ENCODE measurements at regions not wholly inside any gene's neighbourhood (a gene's known extent, or its start where the extent isn't known, plus 50 kb on each side); places are given as distances from the start of the nearest gene placed in this dataset.
"Not testable (repeated sequence)": the region's sequence is repeated elsewhere in the genome, so short reads cannot be mapped to it uniquely, and the experiment has no call there.

DNA sequence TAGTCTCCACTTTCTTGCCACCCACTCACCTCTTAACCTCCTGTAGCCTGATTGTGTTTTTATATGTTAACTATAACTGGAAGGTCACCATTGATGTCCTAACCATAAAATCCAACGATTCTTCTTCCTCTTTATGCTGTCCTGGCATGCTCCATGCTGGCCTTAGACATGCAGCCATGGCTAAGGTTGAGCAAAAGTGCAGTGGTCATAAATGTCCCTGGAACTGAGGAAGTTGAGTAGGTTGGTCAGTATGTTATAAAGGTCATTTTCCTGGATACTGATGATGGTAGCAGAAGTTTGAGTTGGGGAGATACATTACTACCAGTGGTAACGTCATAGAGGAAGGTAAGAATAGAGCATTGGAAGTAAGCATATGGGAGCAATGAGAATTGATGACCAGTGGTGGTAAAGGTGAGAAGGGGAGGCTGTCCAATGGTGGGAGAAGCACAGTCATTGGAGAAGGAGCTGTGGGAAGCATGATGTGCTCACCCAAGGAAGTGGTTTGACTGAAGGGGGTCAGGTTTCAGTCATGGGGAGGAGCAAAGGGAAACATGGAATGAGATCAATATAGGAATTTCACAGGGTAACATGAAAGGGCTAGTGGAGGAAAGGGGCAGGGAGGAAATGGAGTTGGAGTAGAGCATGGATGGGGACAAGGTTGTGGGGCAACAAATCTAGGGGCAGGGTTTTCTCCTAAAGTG, 240.8 kb downstream of the DACT1 start:
- no peak for FAIRE-seq
- DNase-seq (ENCODE audit: low spot score) = no peak

DNA sequence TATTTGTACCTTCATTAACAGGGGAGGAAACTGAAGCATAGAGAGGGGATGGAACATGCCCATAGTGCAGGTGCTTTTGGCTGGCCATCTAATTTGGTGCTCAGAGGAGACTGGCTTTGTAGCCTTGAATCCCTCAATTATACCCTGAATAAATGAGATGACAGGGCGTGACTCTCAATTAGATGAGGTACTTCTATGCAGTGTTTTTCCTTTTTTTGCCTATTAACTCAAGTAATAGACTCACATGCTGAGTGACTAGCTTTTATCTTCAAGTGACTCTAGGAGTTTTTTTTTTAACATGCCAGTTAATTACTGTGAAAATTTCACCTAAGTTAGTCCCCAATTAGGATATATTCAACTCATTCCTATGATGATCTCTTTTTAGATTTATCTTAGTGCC, 243.7 kb downstream of the DACT1 start:
- DNase-seq (ENCODE audit: low spot score) (no peak), FAIRE-seq (no peak)

DNA sequence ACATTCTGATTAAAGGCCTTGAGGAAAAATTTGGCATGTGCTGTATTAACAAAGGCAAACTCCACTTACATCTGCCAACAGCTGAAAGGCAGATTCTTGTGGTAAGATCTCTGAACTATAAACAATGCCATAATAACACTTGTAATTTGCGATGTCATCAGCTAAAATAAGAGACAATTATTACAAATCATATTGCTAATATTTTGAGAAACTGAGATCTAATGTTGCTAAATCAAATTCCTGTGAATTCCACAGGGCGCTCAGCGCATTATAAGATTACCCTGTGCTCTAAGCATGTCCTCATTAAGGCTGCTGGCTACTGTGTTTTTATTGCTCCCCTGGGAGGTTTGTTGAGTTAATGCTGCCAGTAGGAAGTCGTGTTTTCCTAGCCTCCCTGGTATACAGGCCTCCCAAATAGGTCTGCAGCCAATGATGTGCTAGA, 244.8 kb downstream of the DACT1 start:
- DNase-seq (ENCODE audit: low spot score) (no peak), FAIRE-seq (no peak)

DNA sequence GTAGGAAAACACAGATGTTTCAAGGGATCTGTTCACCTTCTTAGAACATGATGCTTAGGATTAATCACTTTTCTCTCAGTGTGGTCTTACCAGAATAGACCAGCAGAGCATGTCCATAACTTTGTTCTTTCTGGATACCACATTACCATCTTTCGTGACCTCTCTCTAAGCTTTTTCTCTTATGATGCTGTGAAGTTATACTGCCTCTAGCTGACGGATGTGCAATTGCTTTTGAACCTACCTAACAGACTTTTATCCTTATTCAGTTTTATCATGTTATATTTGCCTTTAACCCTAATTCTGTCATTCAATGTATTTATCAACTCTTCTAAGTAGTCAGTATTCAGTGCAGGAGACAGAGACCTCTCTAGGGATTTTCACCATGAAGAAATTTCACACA, 246.7 kb downstream of the DACT1 start:
- no peak for FAIRE-seq
- no peak for DNase-seq (ENCODE audit: low spot score)

DNA sequence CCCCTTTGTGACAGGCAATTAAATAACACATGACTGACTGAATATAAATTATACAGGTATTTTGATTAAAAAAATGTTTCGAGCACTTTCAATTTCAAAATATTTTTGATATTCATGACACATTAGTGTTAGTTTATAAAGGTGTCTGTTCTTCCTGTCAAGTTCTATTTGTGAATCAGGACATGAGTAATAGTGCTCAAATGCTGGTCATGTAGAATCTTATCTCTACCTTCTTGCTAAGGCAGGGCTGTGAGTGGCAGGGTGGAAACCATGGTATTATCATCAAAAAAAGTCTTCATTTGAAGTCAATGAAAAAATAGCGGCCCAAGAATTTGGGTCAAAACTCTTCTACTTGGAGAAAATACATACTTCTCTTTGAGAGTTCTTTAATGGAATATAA, 250.2 kb downstream of the DACT1 start:
- FAIRE-seq (no peak), DNase-seq (ENCODE audit: low spot score) (no peak)

DNA sequence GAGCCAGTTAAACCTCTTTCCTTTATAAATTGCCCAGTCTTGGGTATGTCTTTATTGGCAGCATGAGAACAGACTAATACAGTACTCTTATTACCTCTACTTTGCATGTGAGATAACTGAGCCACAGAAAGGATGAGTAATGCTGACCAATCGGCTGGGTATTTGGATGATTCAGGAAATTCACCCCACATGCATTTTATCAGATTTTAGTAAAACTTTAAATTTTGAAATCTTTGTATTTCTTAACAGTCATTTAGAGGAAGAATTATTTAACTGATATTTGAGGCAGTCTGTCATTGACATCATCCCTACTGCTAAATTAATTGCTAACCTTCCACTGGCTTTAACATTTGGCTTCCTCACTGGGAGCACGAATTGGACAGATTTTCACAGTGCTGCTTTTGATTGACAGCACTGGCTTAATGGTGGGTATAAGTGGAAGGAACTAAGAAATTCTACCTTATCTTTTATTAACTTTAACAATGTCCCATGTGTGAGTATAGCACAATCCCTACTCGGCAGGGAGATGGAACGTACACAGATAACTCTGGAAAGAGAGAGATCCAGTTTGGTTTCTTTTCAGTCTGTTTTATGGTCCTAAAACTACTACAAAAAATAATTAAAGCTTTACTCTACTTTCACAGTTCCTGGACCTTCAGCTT, 261.0 kb downstream of the DACT1 start:
- peak; percentile 87 for DNase-seq (ENCODE audit: low spot score)
- peak; percentile 97 for FAIRE-seq

DNA sequence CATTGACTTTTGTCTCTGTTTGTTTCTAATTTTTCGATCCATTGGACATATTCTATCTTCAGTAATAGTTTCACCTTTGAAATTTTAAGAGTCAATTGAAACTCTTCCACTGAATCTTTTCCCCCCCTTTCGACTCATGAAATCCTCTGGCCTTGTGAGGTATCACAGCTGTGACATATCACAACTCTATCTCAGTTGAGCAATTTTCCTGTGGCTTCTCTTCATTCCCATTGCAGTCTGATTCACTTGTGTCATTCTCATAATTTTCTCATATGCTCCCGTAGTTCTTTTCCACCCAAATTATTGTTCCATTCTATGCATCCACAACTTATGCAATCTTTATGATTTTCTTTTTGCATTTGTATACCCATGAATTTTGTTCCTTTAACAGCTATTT, 261.6 kb downstream of the DACT1 start:
- DNase-seq (ENCODE audit: low spot score) (peak; percentile 64), FAIRE-seq (peak; percentile 81)

DNA sequence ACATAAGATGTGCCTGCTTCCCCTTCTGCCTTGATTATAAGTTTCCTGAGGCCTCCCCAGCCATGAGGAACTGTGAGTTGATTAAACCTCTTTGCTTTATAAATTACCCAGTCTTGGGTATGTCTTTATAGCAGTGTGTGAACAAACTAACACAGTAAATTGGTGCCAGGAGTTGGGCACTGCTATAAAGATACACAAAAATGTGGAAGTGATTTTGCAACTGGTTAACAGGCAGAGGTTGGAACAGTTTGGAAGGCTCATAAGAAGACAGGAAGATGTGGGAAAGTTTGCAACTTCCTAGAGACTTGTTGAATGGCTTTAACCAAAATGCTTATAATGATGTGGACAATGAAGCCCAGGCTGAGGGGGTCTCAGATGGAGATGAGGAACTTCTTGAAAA, 264.1 kb downstream of the DACT1 start:
- DNase-seq (ENCODE audit: low spot score) = no peak
- FAIRE-seq = no peak

DNA sequence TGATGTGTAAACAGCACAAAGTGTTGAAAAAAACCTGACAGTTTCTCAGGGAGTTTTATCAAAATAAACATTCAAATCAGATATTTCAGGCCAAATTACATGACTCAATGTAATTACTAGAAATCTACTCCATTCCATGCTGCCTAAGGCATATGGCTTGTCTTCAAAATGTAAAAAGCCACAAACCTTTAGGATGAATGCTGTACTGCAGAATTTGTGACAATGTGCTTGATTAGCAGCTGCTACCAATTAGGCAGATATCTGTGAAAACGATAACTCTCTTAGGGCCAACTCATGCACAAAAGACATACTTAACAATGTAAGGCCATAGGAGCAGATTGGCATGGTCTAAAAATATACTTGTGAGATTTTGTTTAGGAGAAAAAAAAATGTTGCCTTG, 267.0 kb downstream of the DACT1 start:
- DNase-seq (ENCODE audit: low spot score) (no peak), FAIRE-seq (no peak)

DNA sequence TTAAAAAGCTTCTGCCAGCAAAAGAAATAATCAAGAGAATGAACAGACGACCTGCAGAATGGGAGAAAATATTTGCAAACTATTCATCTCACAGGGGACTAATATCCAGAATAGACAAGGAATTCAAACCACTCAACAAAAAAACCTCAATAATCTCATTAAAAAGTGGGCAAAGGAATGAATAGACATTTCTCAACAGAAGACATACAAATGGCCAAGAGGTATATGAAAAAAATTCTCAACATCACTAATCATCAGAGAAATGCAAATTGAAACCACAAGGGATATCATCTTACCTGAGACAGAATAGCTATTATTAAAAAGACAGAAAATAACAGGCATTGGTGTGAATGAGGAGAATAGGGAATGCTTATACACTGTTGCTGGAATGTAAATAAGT, 270.0 kb downstream of the DACT1 start:
- DNase-seq (ENCODE audit: low spot score) (no peak), FAIRE-seq (no peak)

DNA sequence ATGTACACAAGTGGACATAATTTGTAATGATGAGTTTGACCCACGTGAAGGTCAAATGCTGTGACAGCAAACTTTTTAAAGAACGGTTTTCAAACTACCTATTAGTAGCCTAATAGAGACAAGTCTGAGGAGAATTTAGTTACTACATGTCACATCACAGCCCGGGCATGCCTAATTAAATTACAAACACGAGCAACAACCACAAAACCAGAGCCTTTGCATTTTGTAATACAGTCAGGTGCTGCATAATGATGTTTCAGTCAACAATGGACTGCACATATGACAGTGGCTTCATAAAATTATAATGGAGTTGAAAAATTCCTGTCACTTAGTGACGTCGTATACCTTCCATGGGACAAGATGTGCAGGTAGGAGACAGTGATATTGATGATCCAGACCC, 274.5 kb downstream of the DACT1 start:
- DNase-seq (ENCODE audit: low spot score) (no peak), FAIRE-seq (no peak)

DNA sequence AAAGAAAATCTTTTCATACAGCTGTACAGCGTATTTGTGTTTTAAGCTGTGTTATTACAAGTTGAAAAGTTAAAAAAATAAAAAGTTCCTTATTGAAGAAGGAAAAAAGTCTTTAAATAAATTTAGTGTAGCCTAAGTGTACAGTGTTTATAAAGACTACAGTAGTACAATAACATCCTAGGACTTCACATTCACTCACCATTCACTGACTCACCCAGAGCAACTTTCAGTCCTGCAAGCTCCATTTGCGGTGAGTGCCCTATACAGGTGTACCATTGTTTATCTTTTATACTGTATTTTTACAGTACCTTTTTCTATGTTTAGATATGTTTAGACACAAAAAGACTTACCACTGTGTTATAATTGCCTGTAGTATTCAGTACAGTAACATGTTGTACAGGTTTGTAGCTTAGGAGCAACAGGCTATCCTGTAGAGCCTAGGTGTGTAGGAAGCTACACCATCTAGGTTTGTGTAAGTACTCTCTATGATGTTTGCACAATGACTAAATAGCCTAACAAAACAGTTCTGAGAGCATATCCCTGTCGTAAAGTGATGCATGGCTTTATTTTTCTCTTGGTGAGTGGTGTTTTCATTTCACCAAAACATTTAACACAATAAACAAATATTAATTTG, 275.2 kb downstream of the DACT1 start:
- no peak for DNase-seq (ENCODE audit: low spot score)

DNA sequence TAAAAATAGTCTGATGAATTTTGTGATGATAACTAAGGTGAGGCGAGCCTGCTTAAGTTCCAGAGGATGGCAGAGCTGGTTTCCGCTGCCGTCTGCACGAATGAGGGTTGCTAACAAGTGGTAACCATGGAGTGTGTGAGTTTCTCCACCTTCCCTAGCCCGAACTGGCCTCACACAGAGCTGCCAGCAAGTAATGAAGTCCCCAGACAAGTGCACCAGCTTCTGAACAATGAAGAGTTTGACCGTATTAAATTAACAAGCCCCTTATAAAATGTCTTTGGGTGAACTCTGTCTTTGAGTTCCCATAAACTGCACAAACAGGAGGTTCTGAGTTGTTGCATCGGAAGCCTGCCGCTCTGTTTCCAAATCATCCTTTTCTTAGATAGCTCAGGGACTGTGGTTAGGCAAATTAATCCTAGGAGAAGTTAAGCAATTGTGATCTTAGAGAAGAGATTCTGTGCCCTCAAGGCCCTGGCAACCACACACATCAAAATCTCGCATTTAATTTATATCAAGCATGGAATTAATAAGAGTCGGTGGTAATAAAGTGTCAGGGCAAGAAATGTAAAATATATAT, 274.1 kb upstream of the DAAM1 start:
- DNase-seq (ENCODE audit: low spot score) (no peak), FAIRE-seq (no peak)

More for the DNA sequence above, 275.2 kb downstream of the DACT1 start:
- no peak for FAIRE-seq

DNA sequence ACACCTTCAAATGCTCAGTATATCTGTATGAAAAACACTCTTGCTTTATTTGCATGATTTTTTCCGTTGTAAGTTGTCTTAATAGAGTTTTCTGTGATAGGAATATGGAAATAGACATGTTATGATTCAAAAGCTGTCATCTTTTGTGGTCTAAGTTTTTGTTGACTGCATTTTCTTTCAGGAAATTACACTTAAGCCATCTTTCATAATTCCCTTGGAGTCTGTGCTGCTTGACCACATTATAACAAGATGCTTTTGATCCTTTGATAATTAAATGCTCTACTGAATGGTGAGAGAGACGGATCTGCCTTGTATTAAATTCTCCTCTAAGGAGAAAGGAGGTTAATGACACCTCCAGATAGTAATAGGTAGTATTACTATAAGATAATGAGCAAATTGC, 272.8 kb upstream of the DAAM1 start:
- DNase-seq (ENCODE audit: low spot score) (no peak), FAIRE-seq (no peak)

DNA sequence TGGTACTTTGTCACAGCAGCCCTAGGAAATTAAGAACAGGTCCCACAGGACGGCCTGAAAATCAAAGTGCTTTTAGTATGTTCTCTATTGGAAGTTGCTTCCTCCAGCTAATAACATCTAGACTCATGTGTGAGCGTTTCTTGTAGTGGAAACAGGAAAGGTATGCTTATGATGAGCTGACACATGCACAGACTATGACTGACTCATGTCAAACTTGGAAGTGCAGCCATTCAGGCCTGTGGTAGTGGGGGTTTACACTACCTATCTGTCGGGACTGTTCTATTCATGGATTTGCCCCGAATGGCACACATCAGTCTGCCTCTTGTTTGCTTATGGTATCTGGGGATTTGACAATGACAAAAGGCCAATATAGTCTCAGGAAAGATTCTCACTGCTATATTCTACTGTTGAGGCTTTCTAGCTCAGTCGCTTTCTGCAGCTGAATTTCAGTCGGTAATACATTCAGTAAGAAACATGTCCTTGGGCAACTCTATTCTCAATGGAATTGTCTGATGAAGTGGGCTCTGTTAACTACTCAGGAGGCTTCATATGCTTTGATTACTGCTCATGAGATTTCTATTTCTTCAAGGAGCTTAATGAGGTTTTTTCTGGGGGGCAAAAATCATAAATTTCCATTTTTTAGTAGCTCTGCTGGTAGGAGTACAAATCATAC, 270.3 kb upstream of the DAAM1 start:
- DNase-seq (ENCODE audit: low spot score) = peak; percentile 57

DNA sequence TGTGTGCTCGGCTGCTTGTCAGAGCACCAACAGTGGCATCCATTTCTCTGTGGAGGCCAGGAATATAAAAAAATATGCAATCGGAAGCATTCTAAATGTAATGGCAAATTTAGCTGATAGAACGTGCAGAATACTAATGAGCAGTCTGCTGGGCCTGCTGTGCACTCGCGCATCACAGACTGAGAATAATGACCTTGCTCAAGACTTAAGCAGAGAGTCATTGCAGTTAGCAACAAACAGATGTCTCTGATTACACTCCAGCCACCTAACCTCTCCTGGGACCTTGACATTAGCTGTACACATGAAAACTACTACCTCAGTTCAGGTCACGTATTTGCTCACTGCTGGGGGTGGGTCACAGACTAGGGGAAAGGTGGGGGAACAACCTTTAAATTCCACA, 269.2 kb upstream of the DAAM1 start:
- no peak for FAIRE-seq
- no peak for DNase-seq (ENCODE audit: low spot score)

More for the DNA sequence above, 270.3 kb upstream of the DAAM1 start:
- no peak for FAIRE-seq

DNA sequence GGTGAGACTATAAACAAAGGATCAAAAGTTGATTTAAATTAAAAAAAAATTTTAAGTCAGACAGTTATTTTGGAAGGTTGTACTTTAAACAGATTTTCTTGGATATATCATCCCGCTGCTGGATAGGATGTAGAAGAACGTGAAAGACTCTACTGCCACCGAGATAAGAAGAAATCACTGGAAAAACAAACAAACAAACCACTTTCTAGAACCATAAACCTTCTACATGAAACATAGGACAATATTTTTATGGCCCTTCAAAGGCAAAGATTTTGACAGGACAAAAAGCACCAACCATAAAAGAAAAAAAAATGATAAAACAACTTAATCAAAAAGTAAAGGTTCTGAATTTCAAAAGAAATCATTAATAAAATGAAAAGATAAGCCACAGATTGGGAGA, 268.2 kb upstream of the DAAM1 start:
- DNase-seq (ENCODE audit: low spot score) = no peak
- no peak for FAIRE-seq

DNA sequence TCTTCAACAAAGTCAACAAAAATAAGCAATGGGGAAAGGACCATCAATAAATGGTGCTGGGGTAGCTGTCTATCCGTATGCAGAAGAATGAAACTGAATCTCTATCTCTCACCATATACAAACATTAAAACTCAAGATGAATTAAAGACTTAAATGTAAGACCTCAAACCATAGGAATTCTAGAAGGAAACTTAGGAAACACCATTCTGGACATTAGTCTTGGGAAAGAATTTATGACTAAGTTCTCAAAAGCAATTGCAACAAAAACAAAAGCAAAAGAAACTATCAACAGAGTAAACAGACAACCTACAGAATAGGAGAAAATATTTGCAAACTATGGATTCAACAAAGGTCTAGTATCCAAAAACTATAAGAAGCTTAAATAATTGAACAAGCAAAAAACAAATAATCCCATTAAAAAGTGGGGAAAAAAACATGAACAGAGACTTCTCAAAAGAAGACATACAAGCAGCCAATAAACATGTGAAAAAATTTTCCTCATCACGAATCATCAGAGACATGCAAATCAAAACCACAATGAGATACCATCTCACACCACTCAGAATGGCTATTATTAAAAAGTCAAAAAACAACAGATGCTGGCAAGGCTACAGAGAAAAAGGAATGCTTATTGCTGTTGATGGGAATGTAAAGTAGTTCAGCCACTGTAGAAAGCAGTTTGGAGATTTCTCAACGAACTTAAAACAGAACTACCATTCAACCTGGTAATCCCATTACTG, 266.1 kb upstream of the DAAM1 start:
- not testable (repeated sequence) for DNase-seq (ENCODE audit: low spot score); FAIRE-seq

DNA sequence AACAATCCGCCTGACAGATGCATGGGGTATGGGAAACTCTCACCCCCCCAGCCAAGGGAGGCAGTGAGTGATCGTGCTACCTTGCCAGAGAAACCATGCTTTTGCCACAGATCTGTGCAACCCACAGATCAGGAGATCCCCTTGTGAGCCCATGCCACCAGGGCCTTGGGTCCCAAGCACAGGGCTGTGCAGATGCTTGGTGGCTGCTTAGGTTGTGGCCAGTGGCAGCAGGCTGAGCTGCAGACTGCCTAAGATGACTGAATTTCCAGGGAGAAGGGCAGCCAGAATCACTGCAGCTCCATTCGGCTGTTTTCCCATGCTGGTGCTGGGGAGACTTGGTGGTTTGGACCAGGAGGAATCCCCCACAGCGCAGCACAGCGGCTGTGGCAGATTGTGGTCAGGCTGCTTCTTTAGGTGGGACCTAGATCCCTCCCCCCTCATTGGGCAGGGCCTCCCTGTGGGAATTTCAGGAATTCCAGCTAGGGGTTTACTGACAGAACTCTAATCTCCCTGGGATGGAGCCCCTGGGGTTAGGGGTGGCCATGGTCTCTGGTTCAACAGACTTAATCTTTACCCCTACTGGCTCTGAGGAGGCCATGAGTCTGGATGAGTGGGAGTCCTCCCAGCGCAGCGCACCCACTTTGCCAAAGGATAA, 264.6 kb upstream of the DAAM1 start:
- no peak for DNase-seq (ENCODE audit: low spot score)
- FAIRE-seq = no peak

DNA sequence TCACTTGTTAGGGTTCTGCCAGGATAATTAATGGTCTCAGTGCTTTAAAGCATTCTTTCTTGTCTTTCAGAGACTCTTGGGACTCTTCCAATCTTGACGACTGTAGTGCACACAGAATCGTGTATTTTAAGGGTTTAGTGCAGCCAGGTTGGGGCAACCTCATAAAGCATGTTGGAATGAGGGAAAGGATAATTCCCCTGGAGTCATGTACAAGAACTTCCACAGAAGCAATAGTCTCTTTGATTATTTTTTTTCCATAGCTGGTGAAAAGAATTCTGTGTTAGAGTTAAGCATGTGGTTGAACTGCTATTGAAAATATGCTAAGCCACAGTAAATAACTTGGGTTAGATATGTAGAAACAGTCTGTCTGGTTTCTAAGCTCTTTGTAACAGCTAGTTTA, 246.8 kb upstream of the DAAM1 start:
- no peak for DNase-seq (ENCODE audit: low spot score)
- no peak for FAIRE-seq

DNA sequence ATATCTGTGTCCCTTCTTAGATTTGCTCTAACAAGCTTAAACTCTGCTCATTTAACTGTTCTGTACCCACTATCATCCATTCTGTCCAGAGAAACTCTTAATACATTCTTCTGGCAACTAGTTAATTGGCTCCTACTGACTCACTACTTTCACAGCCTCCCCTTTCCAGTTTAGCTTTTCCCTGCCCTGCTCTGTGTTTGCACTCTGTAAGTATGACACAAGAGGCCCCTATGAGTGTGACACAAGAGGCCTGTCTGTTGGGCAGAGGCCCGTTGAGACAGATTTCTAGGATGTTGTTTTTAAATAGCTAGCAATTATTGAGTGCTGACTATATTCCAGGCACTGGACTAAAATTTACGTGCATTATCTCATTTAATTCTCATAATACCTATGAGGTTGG, 246.0 kb upstream of the DAAM1 start:
- no peak for DNase-seq (ENCODE audit: low spot score)
- no peak for FAIRE-seq

Measured in RCC 7860 (cell line).